SK-N-SH (cell line): ENCODE measurements at regions not wholly inside any gene's neighbourhood (a gene's known extent, or its start where the extent isn't known, plus 50 kb on each side); places are given as distances from the start of the nearest gene placed in this dataset.

Experiments used
- CTCF ChIA-PET: fragments of 300-600, 350-600 bp; formaldehyde crosslinking; extraction: SDS; loops from one replicate; lab custom pipeline; 2021; lab: Yijun Ruan, JAX
- POLR2A ChIA-PET: fragments of 350-600 bp; sonication (Branson Sonifier 250); formaldehyde crosslinking; extraction: SDS; loops from one replicate; lab custom pipeline; 2020; ENCODE audit warnings: antibody characterized with exemption, inconsistent platforms; lab: Yijun Ruan, JAX
- DNase-seq: peaks from one replicate; pipeline ENCODE4 v3.0.0; 2012
- H2AFZ ChIP-seq: fragments of 200-600 bp; sonication (generic); 2 replicates; pipeline ENCODE4 v1.8.1; 2016; ENCODE audit warnings: antibody characterized with exemption, mild to moderate bottlenecking, low read depth
- H3F3A ChIP-seq: fragments of 200-600 bp; sonication (generic); replicated peaks from 2 replicates; pipeline ENCODE3; 2016; ENCODE audit warnings: antibody characterized with exemption, mild to moderate bottlenecking; ENCODE audit not compliant: insufficient read depth
- H3K27ac ChIP-seq, 2 experiments: fragments of 200-500 bp in 1 of 2; fragments of 200-600 bp in 1 of 2; sonication (Bioruptor generic) in 1 of 2; sonication (generic), shearing (Covaris generic) in 1 of 2; 2 replicates each; pipeline versions ENCODE4 v1.5.1 to v1.6.1; 2014 to 2016; ENCODE audit warnings: low read depth in 2 of 2, inconsistent platforms in 1 of 2, low read length in 1 of 2, mild to moderate bottlenecking in 1 of 2, mixed read lengths in 1 of 2
- H3K27me3 ChIP-seq: fragments of 200-600 bp; sonication (generic), shearing (Covaris generic); 2 replicates; pipeline ENCODE4 v1.6.1; 2016; ENCODE audit warnings: mixed run types; ENCODE audit not compliant: insufficient read depth
- H3K36me3 ChIP-seq, 2 experiments: fragments of 200-500 bp in 1 of 2; fragments of 200-600 bp in 1 of 2; sonication (Bioruptor generic) in 1 of 2; sonication (generic) in 1 of 2; replicated peaks in 1 of 2; 2 replicates each; pipeline versions ENCODE3 to v1.5.1; 2014 to 2016; ENCODE audit warnings: low read length in 1 of 2, mild to moderate bottlenecking in 1 of 2; ENCODE audit not compliant: insufficient read depth in 2 of 2, control insufficient read depth in 1 of 2
- H3K4me1 ChIP-seq, 2 experiments: fragments of 200-500 bp in 1 of 2; fragments of 200-600 bp in 1 of 2; sonication (Bioruptor generic) in 1 of 2; sonication (generic), shearing (Covaris generic) in 1 of 2; 2 replicates each; pipeline versions ENCODE4 v1.5.1 to v1.6.1; 2014 to 2016; ENCODE audit warnings: low read depth in 1 of 2, low read length in 1 of 2, mixed run types in 1 of 2; ENCODE audit not compliant: insufficient read depth in 2 of 2, control insufficient read depth in 1 of 2
- H3K4me2 ChIP-seq: fragments of 200-600 bp; sonication (generic), shearing (Covaris generic); 2 replicates; pipeline ENCODE4 v1.6.1; 2017; ENCODE audit warnings: mixed run types
- H3K4me3 ChIP-seq, 2 experiments: fragments of 200-500 bp in 1 of 2; fragments of 200-600 bp in 1 of 2; sonication (Bioruptor generic) in 1 of 2; sonication (generic), shearing (Covaris generic) in 1 of 2; 2 replicates each; pipeline versions ENCODE4 v1.5.1 to v1.8.1; 2014 to 2016; ENCODE audit warnings: low read depth in 2 of 2, inconsistent platforms in 1 of 2, low read length in 1 of 2, mild to moderate bottlenecking in 1 of 2, mixed read lengths in 1 of 2, moderate library complexity in 1 of 2
- H3K79me2 ChIP-seq: fragments of 200-600 bp; sonication (generic); 2 replicates; pipeline ENCODE4 v1.8.1; 2017; ENCODE audit warnings: mild to moderate bottlenecking; ENCODE audit not compliant: insufficient read depth
- H3K9ac ChIP-seq: fragments of 200-600 bp; sonication (generic); 2 replicates; pipeline ENCODE4 v1.6.1; 2017; ENCODE audit warnings: mixed run types
- H3K9me2 ChIP-seq: fragments of 200-600 bp; sonication (generic); 2 replicates; pipeline ENCODE4 v1.6.1; 2017; ENCODE audit warnings: mixed run types
- H3K9me3 ChIP-seq: fragments of 200-600 bp; sonication (generic); 2 replicates; pipeline ENCODE4 v1.6.1; 2017; ENCODE audit warnings: mixed run types, mild to moderate bottlenecking, moderate library complexity
- H4K20me1 ChIP-seq: fragments of 200-600 bp; sonication (generic); 2 replicates; pipeline ENCODE4 v1.6.1; 2017; ENCODE audit warnings: mild to moderate bottlenecking, mixed run types; ENCODE audit not compliant: insufficient read depth
- CHD2 ChIP-seq: fragments of 150-350 bp; IDR thresholded peaks from 2 replicates; pipeline ENCODE4 v1.6.1; 2018; ENCODE audit warnings: low read length; ENCODE audit not compliant: partially characterized antibody
- CTCF ChIP-seq: fragments of 200-600 bp; sonication (generic); IDR thresholded peaks from 2 replicates; pipeline ENCODE4 v1.6.1; 2017; ENCODE audit warnings: antibody characterized with exemption, mild to moderate bottlenecking, moderate library complexity
- FOXJ3 ChIP-seq: sonication (generic); formaldehyde crosslinking; IDR thresholded peaks from 2 replicates; pipeline ENCODE4 v1.5.1; 2020; ENCODE audit warnings: mild to moderate bottlenecking, missing genetic modification reagents
- GABPA ChIP-seq: IDR thresholded peaks from 2 replicates; pipeline ENCODE4 v1.4.0; 2012; ENCODE audit warnings: low read depth, mild to moderate bottlenecking
- MXI1 ChIP-seq: IDR thresholded peaks from 2 replicates; pipeline ENCODE4 v1.6.1; 2012; ENCODE audit warnings: mild to moderate bottlenecking, low read depth, low read length, improper control_type of control experiment
- NFIC ChIP-seq: IDR thresholded peaks from 2 replicates; pipeline ENCODE4 v1.4.0; 2012; ENCODE audit warnings: borderline replicate concordance
- REST ChIP-seq: IDR thresholded peaks from 2 replicates; pipeline ENCODE4 v1.6.1; 2012; ENCODE audit warnings: mild to moderate bottlenecking, low read depth, low read length, moderate library complexity
- SMC3 ChIP-seq: IDR thresholded peaks from 2 replicates; pipeline ENCODE4 v1.6.1; 2012; ENCODE audit warnings: low read depth, low read length, improper control_type of control experiment
- USF2 ChIP-seq: fragments of 150-350 bp; IDR thresholded peaks from 2 replicates; pipeline ENCODE4 v1.6.1; 2017; ENCODE audit warnings: antibody characterized with exemption, low read length, low read depth, borderline replicate concordance
- WGBS: methylation state at CpG from one replicate; pipeline ENCODE4 v1.1.6; 2017; ENCODE audit warnings: low lambda C conversion rate; 5-methylcytosine and 5-hydroxymethylcytosine counted together
- TF ChIP-seq, protein P1 (sequence below): IDR thresholded peaks from 2 replicates; pipeline ENCODE4 v1.4.0; 2012; ENCODE audit warnings: low read depth

DNA sequence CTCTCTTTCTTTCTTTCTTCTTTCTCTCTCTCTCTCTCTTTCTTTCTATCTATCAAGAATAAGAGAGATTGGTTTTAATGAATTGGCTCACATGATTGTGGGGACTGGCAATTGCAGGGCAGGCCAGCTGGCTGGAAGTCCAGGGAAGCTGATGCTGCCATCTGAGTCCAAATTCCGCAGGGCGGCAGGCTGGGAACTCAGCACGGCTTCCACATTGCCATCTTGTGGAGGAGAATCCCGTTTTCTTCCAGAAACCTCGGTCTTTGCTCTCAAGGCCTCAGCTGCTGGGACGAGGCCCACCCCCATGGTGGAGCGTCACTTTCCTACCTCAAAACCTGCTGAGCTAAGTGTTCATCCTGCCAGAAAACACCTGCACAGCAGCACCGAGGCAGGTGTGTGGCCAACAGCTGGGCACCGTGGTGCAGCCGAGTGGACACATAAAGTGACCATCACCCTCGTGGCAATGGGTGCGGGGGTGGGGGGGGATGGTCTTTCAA is 58.8 kb upstream of the SLCO4A1 start (continued):
- no peak for TF ChIP-seq REST
- TF ChIP-seq CHD2: no peak
- no peak for TF ChIP-seq MXI1

DNA sequence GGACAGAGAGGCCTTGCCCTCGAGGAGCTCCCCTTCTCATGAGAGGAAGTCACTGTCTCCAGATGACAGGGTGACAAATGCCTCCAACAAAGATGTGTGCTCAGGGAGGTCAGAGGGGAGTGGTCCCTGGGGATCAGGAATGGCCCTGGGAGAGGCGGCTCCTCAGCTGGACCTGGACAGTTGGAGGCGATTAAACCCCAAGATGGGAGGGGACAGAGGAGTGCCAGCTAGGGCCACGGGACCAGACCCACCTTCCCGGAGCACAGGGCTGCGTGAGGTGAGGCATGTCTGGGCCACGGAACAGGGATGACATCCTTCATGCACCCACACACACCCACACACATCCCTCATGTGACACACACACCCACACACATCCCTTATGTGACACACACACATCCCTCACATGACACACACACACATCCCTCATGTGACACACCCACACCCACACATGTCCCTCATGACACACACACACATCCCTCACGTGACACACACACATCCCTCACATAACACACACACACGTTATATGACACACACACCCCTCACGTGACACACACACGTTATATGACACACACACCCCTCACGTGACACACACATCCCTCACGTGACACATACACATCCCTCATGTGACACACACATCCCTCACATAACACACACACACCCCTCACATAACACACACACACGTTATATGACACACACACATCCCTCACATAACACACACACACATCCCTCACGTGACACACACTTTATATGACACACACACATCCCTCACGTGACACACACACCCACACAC is 57.4 kb upstream of the SLCO4A1 start:
- H2AFZ ChIP-seq: no peak overlapping the region
- 42% methylated on average over 10 of the region's 16 CpGs for WGBS
- no peaks in the 10 kb centered on the region for H4K20me1 ChIP-seq
- H3K4me3 ChIP-seq: no peak overlapping the region
- CTCF ChIA-PET: interaction anchor here (1.6 to 9.0 kb wide), 2 partner anchors 32 to 85 kb away, joined by 6 to 53 read pairs; no protein-coding TSS in a partner anchor
- POLR2A ChIA-PET: no interaction called here
- no peaks in the 10 kb centered on the region for H3K27me3 ChIP-seq
- no peaks in the 10 kb centered on the region for H3K79me2 ChIP-seq
- H3K9me2 ChIP-seq: no peaks in the 10 kb centered on the region
- TF ChIP-seq USF2 (no peak), GABPA (no peak), SMC3 (no peak), MXI1 (no peak), NFIC (no peak), CTCF (no peak), FOXJ3 (no peak)
- TF ChIP-seq, protein P1, sequence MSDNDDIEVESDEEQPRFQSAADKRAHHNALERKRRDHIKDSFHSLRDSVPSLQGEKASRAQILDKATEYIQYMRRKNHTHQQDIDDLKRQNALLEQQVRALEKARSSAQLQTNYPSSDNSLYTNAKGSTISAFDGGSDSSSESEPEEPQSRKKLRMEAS: no peak
- H3K36me3 ChIP-seq: no peaks in the 10 kb centered on the region
- H3K4me1 ChIP-seq: no peaks in the 10 kb centered on the region; a peak in 1 of 4 replicates
- H3K27ac ChIP-seq: no peak overlapping the region
- no peaks in the 10 kb centered on the region for H3F3A ChIP-seq
- H3K9me3 ChIP-seq: no peaks in the 10 kb centered on the region
- no peak for DNase-seq
- H3K9ac ChIP-seq: no peak overlapping the region
- no peak overlapping the region for H3K4me2 ChIP-seq
